ENCODE measurements at regions not wholly inside any gene's neighbourhood (a gene's known extent, or its start where the extent isn't known, plus 50 kb on each side); places are given as distances from the start of the nearest gene placed in this dataset.

GRCh38 chr2:226649871-226650660, 149.6 kb downstream of the IRS1 start (continued):
- 0 out of 2 replicates have a peak, but pooled peaks have one; percentile 31 for TF ChIP-seq ZBTB11 (tag by site-specific recombination; conservative IDR thresholded peaks at IDR 0.05; ENCODE audit: low read depth)
- TF ChIP-seq SP3 (tag by site-specific recombination; IDR thresholded peaks at IDR 0.05) = no peak
- 0 out of 2 replicates have a peak, but pooled peaks have one; percentile 49 for TF ChIP-seq ZNF660 (tag by site-specific recombination; IDR thresholded peaks at IDR 0.05)
- TF ChIP-seq ZNF335 (tag by site-specific recombination; conservative IDR thresholded peaks at IDR 0.05) = peak; percentile 82
- TF ChIP-seq ZNF701 (tag by site-specific recombination; IDR thresholded peaks at IDR 0.05) = no peak
- 0 out of 2 replicates have a peak, but pooled peaks have one; percentile 23 for TF ChIP-seq ZNF600 (tag by site-specific recombination; IDR thresholded peaks at IDR 0.05)
- no peak for TF ChIP-seq ZNF19 (tag by site-specific recombination; IDR thresholded peaks at IDR 0.05; ENCODE audit: low read depth)
- peak; percentile 80 for TF ChIP-seq ZNF449 (tag by site-specific recombination; IDR thresholded peaks at IDR 0.05)
- TF ChIP-seq ZSCAN4 (tag by site-specific recombination; IDR thresholded peaks at IDR 0.05) = no peak
- TF ChIP-seq ZNF24 (tag by site-specific recombination; IDR thresholded peaks at IDR 0.05) = no peak
- no peak for TF ChIP-seq ZNF23 (tag by site-specific recombination; IDR thresholded peaks at IDR 0.05; ENCODE audit: borderline replicate concordance)
- TF ChIP-seq SP7 (tag by site-specific recombination; IDR thresholded peaks at IDR 0.05) = 0 out of 2 replicates have a peak, but pooled peaks have one; percentile 49
- peak; percentile 36 for TF ChIP-seq ZIC2 (tag by site-specific recombination; IDR thresholded peaks at IDR 0.05)
- TF ChIP-seq ZNF18 (tag by site-specific recombination; IDR thresholded peaks at IDR 0.05) = no peak

GRCh38 chr2:226649201-226649600, 150.4 kb downstream of the IRS1 start:
- no peaks in the 10 kb centered on the region for H3K36me3 ChIP-seq (ENCODE audit: control insufficient read depth in 2 of 2, insufficient read depth in 1 of 2, low read length in 2 of 2)
- ChIA-PET POLR2A (no interaction called here), CTCF (no interaction called here)
- no peak for TF ChIP-seq PRDM2 (tag by site-specific recombination; IDR thresholded peaks at IDR 0.05; ENCODE audit: borderline replicate concordance)
- peak; percentile 66 for TF ChIP-seq SCRT2 (tag by site-specific recombination; IDR thresholded peaks at IDR 0.05)
- peak; percentile 91 for TF ChIP-seq SETDB1 (IDR thresholded peaks at IDR 0.05; ENCODE audit: insufficient read length, low read length)
- TF ChIP-seq ZNF169 (tag by site-specific recombination; IDR thresholded peaks at IDR 0.05) = no peak
- no peak for TF ChIP-seq ZXDB (tag by site-specific recombination; IDR thresholded peaks at IDR 0.05)
- TF ChIP-seq EGR2 (tag by site-specific recombination; IDR thresholded peaks at IDR 0.05; ENCODE audit: low read depth) = no peak
- H3K27ac ChIP-seq (ENCODE audit: extremely low read depth, low read depth, low read length) = peak overlapping the region; percentile 88
- no peaks in the 10 kb centered on the region for H3K9me3 ChIP-seq (ENCODE audit: control insufficient read depth, insufficient read depth, low read depth, low read length)
- H3K4me1 ChIP-seq (ENCODE audit: control insufficient read depth, insufficient read depth, low read length) = peaks cover 12% of the 10 kb centered on the region
- H3K4me3 ChIP-seq (ENCODE audit: low read depth, low read length) = no peak overlapping the region
